ENCODE measurements at regions not wholly inside any gene's neighbourhood (a gene's known extent, or its start where the extent isn't known, plus 50 kb on each side); places are given as distances from the start of the nearest gene placed in this dataset.

- Mint-ChIP-seq H3K27me3 (no peaks in the 10 kb centered on the region), H3K4me1 (no peaks in the 10 kb centered on the region), H3K27ac (no peak overlapping the region), H3K36me3 (no peaks in the 10 kb centered on the region), H3K4me3 (no peak overlapping the region), H3K9me3 (peaks cover 0 to 3% (median 0%) of the 10 kb centered on the region in 5 donors)
- DNase-seq = no peak
- H3K36me3 ChIP-seq (ENCODE audit: insufficient read depth, low read length) = no peaks in the 10 kb centered on the region
- H3K4me3 ChIP-seq (ENCODE audit: low read length) = no peak overlapping the region
- no peaks in the 10 kb centered on the region for H3K27me3 ChIP-seq (ENCODE audit: insufficient read depth, low read length, poor library complexity, severe bottlenecking)
- no peaks in the 10 kb centered on the region for H3K4me1 ChIP-seq (ENCODE audit: insufficient read depth, low read length)
- no peaks in the 10 kb centered on the region for H3K9me3 ChIP-seq (ENCODE audit: low read length)
- ChIA-PET CTCF (no interaction called here), POLR2A (no interaction called here)
- no peak overlapping the region for H3K27ac ChIP-seq (ENCODE audit: low read depth, low read length)
Observed at GRCh38 chr4:181484396-181484795, 758.8 kb upstream of the TENM3 start.

- DNase-seq = no peak
- Histone ChIP-seq H3K27ac (ENCODE audit: low read depth, low read length) (no peak overlapping the region), H3K4me1 (ENCODE audit: insufficient read depth, low read length) (no peaks in the 10 kb centered on the region), H3K4me3 (ENCODE audit: low read length) (no peak overlapping the region), H3K9me3 (ENCODE audit: low read length) (no peaks in the 10 kb centered on the region), H3K36me3 (ENCODE audit: insufficient read depth, low read length) (no peaks in the 10 kb centered on the region), H3K27me3 (ENCODE audit: insufficient read depth, low read length, poor library complexity, severe bottlenecking) (no peaks in the 10 kb centered on the region)
- Mint-ChIP-seq H3K4me3 (no peak overlapping the region), H3K4me1 (no peaks in the 10 kb centered on the region), H3K27me3 (no peaks in the 10 kb centered on the region), H3K27ac (no peak overlapping the region), H3K36me3 (no peaks in the 10 kb centered on the region), H3K9me3 (peaks cover 0 to 6% (median 1%) of the 10 kb centered on the region in 5 donors)
- POLR2A ChIA-PET = no interaction called here
- CTCF ChIA-PET = no interaction called here
Observed at GRCh38 chr4:181488926-181489325, 754.3 kb upstream of the TENM3 start.

- no peaks in the 10 kb centered on the region for H3K9me3 ChIP-seq (ENCODE audit: low read length)
- Mint-ChIP-seq H3K27ac (no peak overlapping the region), H3K27me3 (no peaks in the 10 kb centered on the region), H3K36me3 (no peaks in the 10 kb centered on the region), H3K4me1 (no peaks in the 10 kb centered on the region), H3K4me3 (no peak overlapping the region), H3K9me3 (peaks cover 6 to 12% (median 8%) of the 10 kb centered on the region in 5 donors)
- no peak overlapping the region for H3K27ac ChIP-seq (ENCODE audit: low read depth, low read length)
- ChIA-PET POLR2A (no interaction called here), CTCF (no interaction called here)
- no peaks in the 10 kb centered on the region for H3K36me3 ChIP-seq (ENCODE audit: insufficient read depth, low read length)
- no peak for DNase-seq
- no peak overlapping the region for H3K4me3 ChIP-seq (ENCODE audit: low read length)
- H3K27me3 ChIP-seq (ENCODE audit: insufficient read depth, low read length, poor library complexity, severe bottlenecking) = no peaks in the 10 kb centered on the region
- H3K4me1 ChIP-seq (ENCODE audit: insufficient read depth, low read length) = no peaks in the 10 kb centered on the region
Observed at GRCh38 chr4:181498148-181498547, 745.1 kb upstream of the TENM3 start.

- ChIA-PET POLR2A (no interaction called here), CTCF (no interaction called here)
- Histone ChIP-seq H3K9me3 (ENCODE audit: low read length) (no peaks in the 10 kb centered on the region), H3K27me3 (ENCODE audit: insufficient read depth, low read length, poor library complexity, severe bottlenecking) (no peaks in the 10 kb centered on the region), H3K4me1 (ENCODE audit: insufficient read depth, low read length) (no peaks in the 10 kb centered on the region), H3K4me3 (ENCODE audit: low read length) (no peak overlapping the region), H3K36me3 (ENCODE audit: insufficient read depth, low read length) (no peaks in the 10 kb centered on the region), H3K27ac (ENCODE audit: low read depth, low read length) (no peak overlapping the region)
- H3K27ac Mint-ChIP-seq = no peak overlapping the region
- no peak for DNase-seq
- H3K27me3 Mint-ChIP-seq = no peaks in the 10 kb centered on the region
- H3K4me3 Mint-ChIP-seq = no peak overlapping the region
- no peaks in the 10 kb centered on the region for H3K4me1 Mint-ChIP-seq
- H3K9me3 Mint-ChIP-seq = peaks cover 0 to 20% (median 7%) of the 10 kb centered on the region in 5 donors
- H3K36me3 Mint-ChIP-seq = no peaks in the 10 kb centered on the region
Observed at GRCh38 chr4:181502611-181503010, 740.6 kb upstream of the TENM3 start.

- Histone ChIP-seq H3K36me3 (ENCODE audit: insufficient read depth, low read length) (no peaks in the 10 kb centered on the region), H3K9me3 (ENCODE audit: low read length) (no peaks in the 10 kb centered on the region), H3K4me1 (ENCODE audit: insufficient read depth, low read length) (no peaks in the 10 kb centered on the region), H3K27me3 (ENCODE audit: insufficient read depth, low read length, poor library complexity, severe bottlenecking) (no peaks in the 10 kb centered on the region), H3K4me3 (ENCODE audit: low read length) (no peak overlapping the region), H3K27ac (ENCODE audit: low read depth, low read length) (no peak overlapping the region)
- DNase-seq = no peak
- H3K4me1 Mint-ChIP-seq = no peaks in the 10 kb centered on the region
- POLR2A ChIA-PET = no interaction called here
- H3K9me3 Mint-ChIP-seq = peaks cover 0 to 17% (median 8%) of the 10 kb centered on the region in 5 donors
- no peaks in the 10 kb centered on the region for H3K36me3 Mint-ChIP-seq
- no peak overlapping the region for H3K4me3 Mint-ChIP-seq
- no peaks in the 10 kb centered on the region for H3K27me3 Mint-ChIP-seq
- H3K27ac Mint-ChIP-seq = no peak overlapping the region
- CTCF ChIA-PET = no interaction called here
Observed at GRCh38 chr4:181503687-181504390, 739.4 kb upstream of the TENM3 start.

GRCh38 chr4:181504924-181505323, 738.3 kb upstream of the TENM3 start:
- Histone ChIP-seq H3K36me3 (ENCODE audit: insufficient read depth, low read length) (no peaks in the 10 kb centered on the region), H3K9me3 (ENCODE audit: low read length) (no peaks in the 10 kb centered on the region), H3K4me1 (ENCODE audit: insufficient read depth, low read length) (no peaks in the 10 kb centered on the region), H3K4me3 (ENCODE audit: low read length) (no peak overlapping the region), H3K27me3 (ENCODE audit: insufficient read depth, low read length, poor library complexity, severe bottlenecking) (no peaks in the 10 kb centered on the region), H3K27ac (ENCODE audit: low read depth, low read length) (no peak overlapping the region)
- no peak for DNase-seq
- Mint-ChIP-seq H3K27me3 (no peaks in the 10 kb centered on the region), H3K9me3 (peaks cover 0 to 13% (median 8%) of the 10 kb centered on the region in 5 donors), H3K36me3 (no peaks in the 10 kb centered on the region), H3K4me3 (no peak overlapping the region), H3K4me1 (no peaks in the 10 kb centered on the region), H3K27ac (no peak overlapping the region)
- ChIA-PET POLR2A (no interaction called here), CTCF (no interaction called here)

- no peaks in the 10 kb centered on the region for H3K36me3 Mint-ChIP-seq
- peaks cover 0 to 13% (median 8%) of the 10 kb centered on the region in 5 donors for H3K9me3 Mint-ChIP-seq
- H3K4me1 ChIP-seq (ENCODE audit: insufficient read depth, low read length) = no peaks in the 10 kb centered on the region
- no peak overlapping the region for H3K27ac ChIP-seq (ENCODE audit: low read depth, low read length)
- H3K4me3 Mint-ChIP-seq = no peak overlapping the region
- DNase-seq = no peak
- no peak overlapping the region for H3K27ac Mint-ChIP-seq
- POLR2A ChIA-PET = no interaction called here
- no peaks in the 10 kb centered on the region for H3K4me1 Mint-ChIP-seq
- no peaks in the 10 kb centered on the region for H3K9me3 ChIP-seq (ENCODE audit: low read length)
- H3K27me3 ChIP-seq (ENCODE audit: insufficient read depth, low read length, poor library complexity, severe bottlenecking) = no peaks in the 10 kb centered on the region
- no peaks in the 10 kb centered on the region for H3K36me3 ChIP-seq (ENCODE audit: insufficient read depth, low read length)
- H3K4me3 ChIP-seq (ENCODE audit: low read length) = no peak overlapping the region
- no peaks in the 10 kb centered on the region for H3K27me3 Mint-ChIP-seq
- CTCF ChIA-PET = no interaction called here
Observed at GRCh38 chr4:181507180-181507835, 735.9 kb upstream of the TENM3 start.

GRCh38 chr4:181507938-181508337, 735.3 kb upstream of the TENM3 start:
- POLR2A ChIA-PET = no interaction called here
- Mint-ChIP-seq H3K4me1 (no peaks in the 10 kb centered on the region), H3K36me3 (no peaks in the 10 kb centered on the region), H3K4me3 (no peak overlapping the region), H3K27ac (no peak overlapping the region), H3K9me3 (peaks cover 0 to 13% (median 8%) of the 10 kb centered on the region in 5 donors), H3K27me3 (no peaks in the 10 kb centered on the region)
- Histone ChIP-seq H3K27me3 (ENCODE audit: insufficient read depth, low read length, poor library complexity, severe bottlenecking) (no peaks in the 10 kb centered on the region), H3K36me3 (ENCODE audit: insufficient read depth, low read length) (no peaks in the 10 kb centered on the region), H3K4me3 (ENCODE audit: low read length) (no peak overlapping the region), H3K9me3 (ENCODE audit: low read length) (no peaks in the 10 kb centered on the region), H3K27ac (ENCODE audit: low read depth, low read length) (no peak overlapping the region), H3K4me1 (ENCODE audit: insufficient read depth, low read length) (no peaks in the 10 kb centered on the region)
- no peak for DNase-seq
- CTCF ChIA-PET = no interaction called here
